HG03565 (cell line): ENCODE measurements at regions not wholly inside any gene's neighbourhood (a gene's known extent, or its start where the extent isn't known, plus 50 kb on each side); places are given as distances from the start of the nearest gene placed in this dataset.
"Not testable (repeated sequence)": the region's sequence is repeated elsewhere in the genome, so short reads cannot be mapped to it uniquely, and the experiment has no call there.

ENCODE experiments used
- ATAC-seq: cut with Tn5 transposase; IDR thresholded peaks from one replicate; pipeline ENCODE4 v1.9.1; 2021; ENCODE audit warnings: mild to moderate bottlenecking, moderate library complexity; ENCODE audit not compliant: unreplicated experiment

DNA sequence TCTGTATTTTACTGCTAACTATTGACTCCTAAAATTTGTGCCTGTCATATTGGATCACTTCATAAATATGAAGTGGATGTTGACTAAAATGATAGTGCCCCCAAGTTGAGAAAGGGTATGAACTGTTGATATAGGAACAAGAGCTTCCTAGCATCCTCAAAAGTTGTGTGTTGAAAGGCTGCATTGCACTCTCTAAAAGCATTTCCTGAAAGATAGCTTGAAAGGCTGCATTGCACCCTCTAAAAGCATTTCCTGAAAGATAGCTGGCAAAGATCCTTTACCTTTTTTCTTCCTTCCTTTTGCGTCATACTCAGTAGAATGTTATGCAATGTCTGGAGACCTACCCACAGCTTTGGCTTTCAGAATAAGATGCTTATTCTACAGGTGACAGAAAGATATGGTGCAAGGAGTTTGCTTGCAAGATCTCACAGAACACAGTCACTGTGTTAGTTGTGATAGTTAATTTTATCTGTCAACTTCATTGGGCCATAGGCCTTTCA is 274.6 kb upstream of the GALNTL6 start:
- no peak for ATAC-seq

DNA sequence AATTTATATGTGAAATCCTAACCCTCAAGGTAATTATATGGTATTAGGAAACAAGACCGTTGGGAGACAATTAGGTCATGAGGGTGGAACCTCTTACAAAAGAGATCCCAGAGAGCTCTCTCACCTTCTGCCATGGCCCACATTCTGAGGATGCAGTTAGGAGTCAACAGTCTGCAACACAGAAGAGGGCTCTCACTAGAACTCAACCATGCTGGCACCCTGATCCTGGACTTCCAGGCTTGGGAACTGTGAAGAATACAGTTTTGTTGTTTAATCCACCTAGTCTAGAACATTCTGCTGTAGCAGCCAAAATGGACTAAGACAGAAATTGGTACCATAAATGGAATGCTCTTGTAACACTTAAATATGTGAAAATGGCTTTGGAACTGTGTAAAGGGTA is 278.8 kb upstream of the GALNTL6 start:
- ATAC-seq, result no peak

DNA sequence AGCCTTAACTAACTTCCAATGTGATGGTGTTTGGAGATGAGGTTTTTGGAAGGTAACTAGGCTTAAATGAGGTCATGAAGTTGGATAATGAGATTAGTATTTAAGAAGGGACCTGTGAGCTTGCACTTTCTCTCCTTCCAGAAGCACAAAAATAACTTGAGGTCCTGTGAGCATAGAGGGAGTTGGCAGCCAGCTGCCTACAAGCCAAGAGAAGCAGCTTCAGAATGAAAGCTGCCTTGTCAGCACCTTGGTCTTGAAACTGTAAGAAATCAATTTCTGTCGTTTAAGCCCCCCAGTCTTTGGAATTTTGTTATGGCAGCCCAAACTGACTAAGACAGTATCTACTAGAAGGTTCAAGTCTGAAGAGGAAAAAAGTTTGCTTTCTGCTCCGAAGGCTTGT is 280.2 kb upstream of the GALNTL6 start:
- no peak for ATAC-seq

DNA sequence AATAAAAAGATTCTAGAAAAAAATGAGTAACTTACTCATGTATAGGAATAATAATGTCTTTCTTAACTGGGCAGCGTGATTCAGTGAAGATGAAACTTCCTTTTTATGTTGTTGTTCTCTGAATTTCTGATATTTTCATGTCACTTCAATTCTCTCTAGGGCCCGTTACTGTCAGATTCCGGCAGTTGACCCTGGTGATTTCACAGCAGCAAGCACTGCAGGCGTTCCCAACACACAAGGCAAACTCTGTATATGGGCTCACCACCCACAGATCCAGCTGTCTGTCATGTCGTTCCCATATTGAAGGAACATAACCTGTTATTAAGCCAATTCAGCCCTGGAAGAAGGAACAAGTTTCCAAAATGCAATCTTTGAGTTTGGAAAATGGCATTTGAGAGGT is 288.3 kb upstream of the GALNTL6 start:
- no peak for ATAC-seq

DNA sequence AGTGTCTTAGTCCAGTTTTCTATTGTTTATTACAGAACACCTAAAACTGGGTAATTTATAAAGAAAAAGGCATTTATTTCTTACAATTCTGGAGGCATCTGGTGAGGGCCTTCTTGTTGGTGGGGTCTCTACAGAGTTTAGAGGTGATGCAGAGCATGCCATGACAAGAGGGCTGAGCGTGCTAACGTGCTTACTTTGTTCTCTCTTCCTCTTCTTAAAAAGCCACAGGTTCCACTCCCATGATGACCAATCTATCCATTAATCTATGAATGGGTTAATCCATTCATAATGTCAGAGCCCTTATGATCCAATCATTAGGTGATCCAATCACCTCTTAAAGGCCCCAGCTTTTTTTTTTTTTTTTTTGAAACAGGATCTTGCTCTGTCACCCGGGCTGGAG is 291.5 kb upstream of the GALNTL6 start:
- ATAC-seq, result no peak

DNA sequence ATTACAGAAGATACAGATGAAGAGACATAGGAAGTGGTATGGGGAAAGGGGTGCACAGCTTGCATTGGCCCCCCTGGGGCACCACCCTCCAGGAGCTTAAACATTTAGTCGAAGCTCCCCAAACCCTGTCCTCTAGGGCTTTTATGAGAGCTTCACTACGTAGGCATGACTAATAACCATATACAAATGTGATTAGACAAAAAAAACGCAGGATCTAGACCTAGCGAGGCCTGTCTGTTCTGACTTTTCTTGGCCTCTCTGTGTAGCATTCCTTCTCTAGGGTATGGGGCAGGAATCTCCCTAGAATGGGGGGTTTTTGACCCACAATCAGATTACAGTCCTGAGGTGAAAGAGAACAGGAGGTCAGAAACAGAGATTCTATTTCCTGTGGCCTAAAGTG is 293.7 kb upstream of the GALNTL6 start:
- no peak for ATAC-seq

DNA sequence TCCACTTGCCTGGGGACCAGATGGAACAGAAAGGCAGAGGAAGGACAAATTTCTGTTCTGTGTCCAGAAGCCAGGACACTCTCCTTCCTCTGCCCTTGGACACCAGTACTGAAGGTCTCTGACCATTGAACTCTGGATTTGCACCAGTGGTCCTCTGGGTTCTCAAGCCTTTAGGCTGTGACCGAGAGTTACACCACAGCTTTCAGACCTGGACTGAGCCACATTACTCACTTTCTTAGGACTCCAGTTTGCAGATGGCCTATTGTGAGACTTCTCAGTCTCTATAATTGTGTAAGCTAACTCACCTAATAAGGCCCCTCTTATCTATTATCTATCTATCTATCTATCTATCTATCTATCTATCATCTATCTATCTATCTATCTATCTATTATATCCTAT is 295.3 kb upstream of the GALNTL6 start:
- ATAC-seq, result no peak

DNA sequence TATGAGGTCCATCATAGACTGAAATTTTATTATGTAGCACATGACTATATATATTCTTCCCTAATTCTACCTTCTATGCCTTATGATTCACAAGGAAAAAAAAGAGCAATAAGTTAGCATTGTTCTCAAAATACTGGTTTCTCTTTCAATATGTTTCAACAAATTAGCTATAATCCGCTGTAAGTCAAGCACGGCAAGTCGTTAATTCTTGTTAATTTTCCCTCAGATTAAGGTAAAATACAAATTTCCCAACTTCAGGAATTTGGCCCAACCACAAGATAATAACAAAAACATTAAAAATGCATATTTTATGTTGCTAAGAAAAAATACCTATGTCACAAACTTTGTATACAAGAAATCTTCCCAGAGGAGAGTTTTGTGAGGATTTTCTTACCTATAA is 296.5 kb upstream of the GALNTL6 start:
- no peak for ATAC-seq

DNA sequence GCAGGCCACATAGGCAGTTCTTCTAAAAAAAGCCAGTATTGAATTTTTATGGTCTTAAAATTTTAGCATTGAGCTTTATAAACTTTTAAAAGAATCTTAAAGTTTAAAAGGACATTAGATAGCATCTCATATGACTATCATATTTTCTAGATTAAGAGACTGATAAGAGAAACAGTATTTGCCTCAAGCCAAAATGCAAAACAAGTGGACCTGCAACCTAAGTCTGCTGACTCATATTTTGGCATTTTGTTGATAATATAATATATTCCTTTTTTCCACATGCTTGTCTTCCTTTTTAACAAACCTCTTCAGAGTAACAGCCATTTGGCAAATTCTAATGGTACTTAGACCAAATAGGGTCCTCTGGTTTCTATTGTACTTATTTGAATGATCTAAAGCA is 328.5 kb upstream of the GALNTL6 start:
- ATAC-seq, result no peak

DNA sequence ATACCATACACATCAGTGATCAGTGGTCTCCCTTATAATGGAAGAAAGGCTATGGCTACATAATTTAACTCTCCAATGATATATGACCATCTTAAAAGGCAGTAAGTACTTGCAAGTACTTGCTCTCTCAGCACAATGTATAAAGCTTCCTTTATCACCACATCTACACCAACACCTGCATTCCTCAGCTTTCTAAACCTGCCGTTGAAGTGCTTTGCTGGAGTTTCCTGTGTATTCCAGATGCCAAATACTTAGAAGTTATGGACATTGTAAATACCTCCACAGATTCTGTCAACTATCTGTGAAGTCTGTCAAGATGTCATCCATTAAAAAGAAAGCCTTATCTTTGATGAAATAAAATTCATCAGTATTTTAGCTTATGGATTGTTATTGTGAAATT is 335.0 kb upstream of the GALNTL6 start:
- ATAC-seq, result no peak

DNA sequence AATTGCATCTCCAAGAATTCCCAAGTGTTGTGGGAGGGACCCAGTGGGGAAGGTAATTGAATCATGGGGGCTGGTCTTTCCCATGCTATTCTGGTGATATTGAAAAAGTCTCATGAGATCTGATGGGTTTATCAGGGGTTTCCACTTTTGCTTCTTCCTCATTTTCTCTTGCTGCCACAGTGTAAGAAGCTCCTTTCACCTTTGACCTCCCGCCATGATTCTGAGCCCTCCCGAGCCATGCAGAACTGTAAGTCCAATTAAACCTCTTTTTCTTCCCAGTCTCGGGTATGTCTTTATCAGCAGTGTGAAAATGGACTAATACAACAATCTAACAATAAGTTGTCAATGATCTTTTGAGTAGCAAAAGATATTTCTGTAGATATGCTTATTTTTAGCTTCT is 338.1 kb upstream of the GALNTL6 start:
- ATAC-seq, result not testable (repeated sequence)

DNA sequence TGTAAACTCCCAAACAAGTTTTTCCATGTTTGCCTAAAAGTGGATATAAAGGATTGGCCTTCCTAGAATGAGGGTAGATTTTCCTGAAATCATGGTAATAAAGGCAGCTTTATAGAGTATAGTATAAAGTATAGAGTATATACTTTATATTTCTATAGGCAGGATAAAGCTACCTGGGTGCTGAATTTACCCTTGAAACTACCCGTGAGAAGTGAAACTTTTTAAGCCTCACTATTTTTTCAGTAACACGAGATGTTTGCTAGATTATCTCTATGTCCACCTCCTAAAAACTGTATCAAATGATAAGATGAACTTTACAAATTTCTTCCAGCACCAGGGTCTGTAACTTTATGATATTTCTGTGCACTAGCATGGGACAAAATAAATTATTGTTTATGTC is 340.0 kb upstream of the GALNTL6 start:
- no peak for ATAC-seq

DNA sequence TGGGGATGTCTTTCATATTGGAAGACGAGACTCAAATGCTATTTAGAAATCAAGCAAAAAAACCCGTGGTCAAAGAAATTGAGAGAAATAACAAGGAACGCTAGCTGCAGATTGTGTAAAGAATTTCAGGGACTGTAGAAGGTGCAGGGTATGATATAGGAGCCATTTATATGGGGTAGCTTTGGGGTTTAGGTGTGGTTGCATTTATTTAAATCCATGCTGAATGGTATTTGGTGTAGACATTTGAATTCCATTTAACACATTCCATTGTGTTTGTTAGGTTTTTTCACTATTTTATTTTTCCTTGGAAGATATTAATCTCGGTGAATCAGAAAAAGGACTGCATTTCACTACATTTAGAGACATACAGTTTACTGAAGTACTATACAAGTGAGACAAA is 341.0 kb upstream of the GALNTL6 start:
- no peak for ATAC-seq

DNA sequence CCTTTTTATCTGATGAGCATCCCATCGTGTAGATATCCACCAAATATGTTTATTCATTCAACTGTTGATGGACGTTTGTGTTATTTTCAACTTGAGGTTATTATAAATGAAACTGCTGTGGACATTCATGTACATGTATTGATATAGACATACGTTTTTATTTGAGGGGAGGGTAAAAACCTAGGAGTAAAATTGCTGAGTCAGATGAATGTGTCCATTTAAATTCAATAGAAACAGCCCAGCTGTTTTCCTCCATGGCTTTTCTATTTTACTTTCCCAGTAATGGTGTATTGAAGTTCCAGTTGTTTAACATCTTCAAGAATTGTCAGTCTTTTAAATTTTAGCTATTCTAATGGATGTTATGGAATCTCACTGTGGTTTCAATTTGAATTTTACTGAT is 348.7 kb upstream of the GALNTL6 start:
- ATAC-seq, result no peak

DNA sequence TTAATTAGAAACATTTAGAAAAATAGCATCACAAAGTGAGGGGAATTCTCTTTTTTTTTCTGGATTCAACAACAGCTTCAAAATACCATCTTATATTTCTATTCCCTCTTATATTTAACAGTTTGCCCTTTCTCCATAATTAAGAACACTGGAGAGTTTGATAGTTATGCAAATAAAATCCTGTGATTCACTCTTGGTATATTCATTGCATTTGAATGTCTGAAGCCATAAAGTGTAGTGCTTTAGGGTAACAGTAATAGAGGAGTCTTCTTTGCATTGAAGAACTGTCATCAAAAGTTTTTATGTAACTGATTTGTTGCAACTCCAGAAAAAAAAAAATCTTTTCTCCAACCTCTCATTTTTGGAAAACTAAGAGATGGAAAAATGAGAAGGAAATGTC is 352.0 kb upstream of the GALNTL6 start:
- ATAC-seq, result no peak

DNA sequence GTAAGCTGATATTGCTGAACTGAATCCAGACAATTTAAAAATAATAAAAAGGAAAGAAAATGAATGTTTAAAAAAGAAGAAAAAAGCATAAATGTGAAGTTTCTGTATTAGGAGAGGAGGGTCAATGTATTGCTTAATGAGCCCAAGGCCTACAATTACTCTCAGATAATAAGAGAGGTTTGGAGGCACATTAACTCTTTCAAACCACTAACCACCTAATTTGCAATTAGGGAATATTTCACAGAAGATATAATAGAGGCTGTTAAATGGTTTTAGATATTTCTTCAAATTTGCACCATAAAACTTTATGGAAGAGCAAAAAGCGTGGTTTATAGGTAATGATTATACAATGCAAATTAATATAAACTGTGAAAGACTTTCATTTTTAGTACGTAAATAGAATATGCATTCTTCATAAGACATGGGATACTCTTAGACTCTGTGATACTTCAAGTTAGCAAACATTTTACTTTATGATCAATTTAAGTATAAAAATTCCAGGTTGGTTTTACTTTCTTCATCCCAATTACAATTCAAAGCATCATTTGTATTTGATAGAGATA is 364.2 kb upstream of the GALNTL6 start:
- no peak for ATAC-seq

DNA sequence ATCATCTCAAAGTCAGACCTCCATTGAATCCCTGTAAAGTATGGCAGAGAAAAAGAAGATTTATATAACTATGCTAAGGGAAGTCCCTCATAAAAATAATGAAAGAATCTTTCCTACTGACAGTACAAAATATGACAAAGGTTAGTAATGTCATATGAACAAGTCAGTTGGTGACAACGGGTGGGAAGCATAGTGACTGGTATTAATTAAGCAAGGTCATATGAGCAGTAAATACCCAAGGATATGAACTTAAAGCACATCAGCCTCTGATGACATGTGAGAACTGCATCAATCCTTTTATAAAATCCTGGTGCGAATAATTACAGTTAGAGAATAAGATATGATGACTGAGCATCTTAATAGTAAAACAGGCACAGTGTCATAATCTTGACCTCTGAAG is 364.8 kb upstream of the GALNTL6 start:
- no peak for ATAC-seq

DNA sequence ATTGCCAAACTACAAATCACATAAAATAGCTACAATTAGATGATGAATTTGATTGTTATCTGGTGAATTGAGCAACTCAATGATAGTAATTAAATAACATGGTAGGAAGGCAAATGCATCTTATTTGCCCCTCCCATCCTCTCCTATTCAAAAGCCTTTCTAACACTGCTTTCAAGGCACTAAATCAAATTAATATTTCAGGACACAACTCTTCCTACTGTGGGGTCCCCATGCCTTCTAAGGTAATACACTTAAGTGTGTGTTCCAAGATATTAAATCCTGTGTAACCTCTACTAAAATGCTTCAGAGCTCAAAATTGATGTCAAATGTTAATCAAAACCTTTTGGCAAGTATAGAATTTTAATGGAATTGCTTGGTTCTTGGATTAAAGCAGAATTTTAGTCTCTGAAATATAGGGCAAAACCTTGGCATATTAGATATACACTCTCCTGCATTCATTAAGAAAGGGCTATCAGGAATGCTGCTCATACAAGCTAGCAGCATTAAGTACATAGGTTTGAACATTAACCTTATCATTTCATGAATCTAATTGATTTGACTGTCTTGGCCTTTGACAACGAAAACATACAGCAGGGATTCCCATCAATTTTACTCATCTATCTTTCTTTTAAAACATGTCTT is 371.8 kb upstream of the GALNTL6 start:
- no peak for ATAC-seq

DNA sequence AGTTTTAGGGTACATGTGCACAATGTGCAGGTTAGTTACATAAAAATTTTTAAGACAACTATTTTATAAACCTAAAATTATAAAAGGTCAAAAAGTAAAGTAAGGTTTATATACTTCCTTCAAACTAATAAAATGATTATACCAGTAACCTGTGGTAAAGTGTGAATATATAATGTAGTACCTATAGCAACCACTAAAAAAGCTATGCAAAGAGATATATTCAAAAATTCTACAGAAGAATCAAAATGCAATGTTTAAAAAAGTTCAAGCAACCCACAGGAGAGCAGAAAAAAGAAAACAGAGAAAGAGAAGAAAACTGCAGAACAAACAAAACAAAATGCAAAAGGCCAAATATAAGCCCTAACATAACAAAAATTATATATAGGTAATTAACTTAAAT is 379.5 kb upstream of the GALNTL6 start:
- ATAC-seq, result no peak

DNA sequence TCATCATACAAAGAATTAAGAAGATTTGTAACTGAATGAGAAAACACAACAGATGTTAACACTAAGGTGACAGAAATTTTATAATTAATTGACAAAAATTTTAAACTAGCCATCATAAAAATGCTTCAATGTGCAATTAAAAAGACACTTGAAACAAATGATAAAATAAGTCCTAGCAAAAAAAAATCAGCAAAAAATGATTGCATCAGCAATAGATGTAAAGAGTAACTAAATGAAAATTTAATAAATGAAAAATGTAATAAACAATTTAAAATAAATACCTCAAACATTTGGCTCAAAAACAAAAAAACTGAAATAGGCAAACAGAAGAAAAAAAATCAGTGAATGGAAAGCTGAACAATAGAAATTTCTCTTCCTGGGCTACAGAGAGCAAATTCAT is 380.7 kb upstream of the GALNTL6 start:
- ATAC-seq, result no peak

DNA sequence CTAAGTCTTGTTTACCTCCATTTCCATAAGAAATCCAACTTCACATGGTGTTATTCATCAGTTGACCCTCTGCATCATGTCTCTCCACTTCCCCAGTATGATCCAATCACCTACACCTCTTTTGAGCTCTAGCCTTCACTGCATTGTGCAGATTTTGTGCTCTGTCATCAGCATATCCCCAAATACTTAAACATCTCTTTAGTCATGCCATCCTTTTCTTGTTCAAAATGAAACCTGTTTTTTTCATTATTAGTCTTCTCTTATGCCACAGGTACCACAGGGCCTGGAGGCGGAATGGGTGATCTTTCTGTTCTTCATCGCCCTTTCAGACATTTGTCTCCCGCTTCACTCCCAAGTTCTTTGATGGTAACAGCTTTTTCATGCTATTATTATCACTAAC is 382.7 kb upstream of the GALNTL6 start:
- peak; percentile 68 for ATAC-seq

DNA sequence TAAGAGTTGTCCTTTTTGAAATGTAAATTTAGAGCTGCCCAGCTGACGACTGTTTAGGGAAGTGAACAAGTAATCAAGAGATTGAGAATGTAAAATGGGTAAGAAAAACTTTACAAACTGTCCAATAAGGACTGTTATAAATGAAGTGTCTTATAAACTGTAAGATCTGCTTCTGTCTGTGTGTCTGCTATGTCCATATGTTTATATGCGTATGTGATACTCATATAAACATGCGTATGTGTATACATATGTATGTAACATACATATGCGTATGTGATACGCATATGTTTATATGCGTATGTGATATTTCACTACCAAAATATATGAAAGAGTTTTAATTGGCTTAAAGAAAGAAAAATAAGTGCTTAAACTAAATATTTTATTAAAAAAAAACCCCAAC is 416.0 kb upstream of the GALNTL6 start:
- ATAC-seq, result no peak

DNA sequence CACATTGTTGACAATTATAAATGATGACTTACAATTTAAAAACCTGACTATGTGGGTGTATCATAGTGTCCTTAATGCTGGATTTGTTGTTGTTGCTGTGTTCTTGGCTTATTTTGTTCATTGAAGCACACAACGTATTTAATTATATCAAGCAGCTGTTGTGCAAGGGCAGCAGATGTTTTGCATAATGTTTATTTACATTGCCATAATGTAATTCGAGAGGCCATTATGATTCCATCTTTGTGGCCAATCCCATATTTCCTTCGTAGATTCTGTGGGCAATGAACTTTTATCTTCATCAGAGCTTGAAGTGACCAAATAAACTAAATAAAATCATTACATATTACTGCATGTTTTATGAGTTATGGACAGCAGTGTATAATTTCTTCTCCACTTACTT is 422.6 kb upstream of the GALNTL6 start:
- no peak for ATAC-seq
